ENCODE measurements at regions not wholly inside any gene's neighbourhood (a gene's known extent, or its start where the extent isn't known, plus 50 kb on each side); places are given as distances from the start of the nearest gene placed in this dataset.
"Not testable (repeated sequence)": the region's sequence is repeated elsewhere in the genome, so short reads cannot be mapped to it uniquely, and the experiment has no call there.

GRCh38 chr3:53441-53840 lies 143.1 kb upstream of the CHL1 start:
- TF ChIP-seq, protein P1, sequence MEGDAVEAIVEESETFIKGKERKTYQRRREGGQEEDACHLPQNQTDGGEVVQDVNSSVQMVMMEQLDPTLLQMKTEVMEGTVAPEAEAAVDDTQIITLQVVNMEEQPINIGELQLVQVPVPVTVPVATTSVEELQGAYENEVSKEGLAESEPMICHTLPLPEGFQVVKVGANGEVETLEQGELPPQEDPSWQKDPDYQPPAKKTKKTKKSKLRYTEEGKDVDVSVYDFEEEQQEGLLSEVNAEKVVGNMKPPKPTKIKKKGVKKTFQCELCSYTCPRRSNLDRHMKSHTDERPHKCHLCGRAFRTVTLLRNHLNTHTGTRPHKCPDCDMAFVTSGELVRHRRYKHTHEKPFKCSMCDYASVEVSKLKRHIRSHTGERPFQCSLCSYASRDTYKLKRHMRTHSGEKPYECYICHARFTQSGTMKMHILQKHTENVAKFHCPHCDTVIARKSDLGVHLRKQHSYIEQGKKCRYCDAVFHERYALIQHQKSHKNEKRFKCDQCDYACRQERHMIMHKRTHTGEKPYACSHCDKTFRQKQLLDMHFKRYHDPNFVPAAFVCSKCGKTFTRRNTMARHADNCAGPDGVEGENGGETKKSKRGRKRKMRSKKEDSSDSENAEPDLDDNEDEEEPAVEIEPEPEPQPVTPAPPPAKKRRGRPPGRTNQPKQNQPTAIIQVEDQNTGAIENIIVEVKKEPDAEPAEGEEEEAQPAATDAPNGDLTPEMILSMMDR (IDR thresholded peaks at IDR 0.05): not testable (repeated sequence)
- not testable (repeated sequence) for TF ChIP-seq POLR2A (IDR thresholded peaks at IDR 0.05)

Data from Peyer's patch (tissue), 4 donors.